Stimulated activated CD4-positive, alpha-beta T cell treated with anti-CD3 and anti-CD28 coated beads, Interleukin-1b, Interleukin-23, amount 100 ng/mL, for 4 hours (primary cell): ENCODE measurements at regions not wholly inside any gene's neighbourhood (a gene's known extent, or its start where the extent isn't known, plus 50 kb on each side); places are given as distances from the start of the nearest gene placed in this dataset.

Experiments
- DNase-seq, 2 donors: peaks; one replicate each; pipeline ENCODE4 v3.0.0-alpha.2; 2020; ENCODE audit warnings: low read depth in 2 of 2

GRCh38 chr15:70556779-70557178 lies 206.6 kb downstream of the UACA start:
- DNase-seq: no peak

DNA sequence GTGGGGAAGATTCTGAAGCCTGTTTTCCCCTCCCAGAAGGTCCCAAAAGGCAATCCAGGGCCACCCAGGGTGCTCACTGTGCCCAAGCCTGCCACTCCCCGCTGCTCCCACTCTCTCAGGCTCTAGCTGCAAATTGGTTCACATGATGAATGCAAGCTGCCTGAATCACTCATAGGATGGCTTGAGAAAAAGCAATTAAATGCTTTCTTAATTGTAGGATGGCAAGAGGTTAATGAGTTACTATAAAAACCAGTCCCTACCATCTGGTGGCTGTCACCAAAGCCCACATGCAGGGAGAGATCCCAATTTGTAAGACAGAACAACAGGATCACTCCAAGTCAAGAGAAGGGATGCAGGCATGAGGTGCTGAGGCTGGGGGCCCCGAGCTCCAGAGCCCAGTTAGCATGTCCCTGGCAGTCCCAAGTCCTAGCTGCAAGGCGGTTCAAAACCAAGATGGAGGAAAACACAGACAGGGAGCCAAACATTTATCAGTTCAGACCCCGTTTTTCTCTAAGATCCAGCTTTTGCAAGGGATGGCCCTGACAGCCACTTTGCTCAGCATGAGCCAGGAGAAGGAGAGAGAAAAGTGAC lies 207.1 kb downstream of the UACA start:
- DNase-seq: no peak

- no peak for DNase-seq
These were observed 207.6 kb downstream of the UACA start for GRCh38 chr15:70555713-70556112.

- DNase-seq: no peak
These were observed 215.4 kb downstream of the UACA start for GRCh38 chr15:70547846-70548487.

DNA sequence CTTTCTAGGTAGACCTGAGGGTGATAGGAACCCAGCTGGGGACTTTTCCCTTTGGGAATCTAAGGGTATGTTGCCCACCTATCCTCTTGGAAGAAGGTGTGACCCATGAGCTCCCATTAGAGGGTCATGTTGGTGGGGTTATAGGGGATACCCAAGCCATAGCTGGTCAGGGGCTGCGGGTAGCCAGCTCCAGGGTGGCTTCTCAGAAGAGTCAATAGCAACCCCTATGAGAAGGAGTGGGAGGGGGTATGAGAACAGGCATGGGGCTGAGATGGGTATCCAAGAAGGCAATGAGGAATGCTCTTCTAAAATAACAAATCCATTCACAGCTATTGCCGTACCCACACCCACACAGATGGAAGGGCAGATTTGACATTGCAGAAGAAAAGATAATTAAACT lies 217.8 kb downstream of the UACA start:
- DNase-seq: no peak

DNA sequence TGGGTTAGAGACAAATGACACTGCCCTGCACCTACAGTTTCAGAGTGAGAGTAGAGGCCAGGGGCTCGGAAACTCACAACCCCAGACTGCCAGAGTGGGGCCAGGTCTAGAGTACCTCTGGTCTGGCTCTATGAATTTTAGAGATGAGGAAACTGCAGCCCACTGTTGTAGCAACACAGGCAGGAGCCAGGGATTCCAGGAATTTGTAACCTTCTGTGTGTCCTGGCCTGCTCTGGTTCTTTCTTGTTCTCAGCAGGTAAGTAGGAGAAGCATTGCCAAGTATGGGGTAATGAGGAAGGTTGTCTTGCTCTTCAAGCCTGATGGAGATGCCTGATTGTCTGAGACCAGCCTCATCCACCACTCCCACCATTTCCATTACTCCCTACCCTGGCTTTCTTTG lies 221.8 kb downstream of the UACA start:
- no peak for DNase-seq

DNA sequence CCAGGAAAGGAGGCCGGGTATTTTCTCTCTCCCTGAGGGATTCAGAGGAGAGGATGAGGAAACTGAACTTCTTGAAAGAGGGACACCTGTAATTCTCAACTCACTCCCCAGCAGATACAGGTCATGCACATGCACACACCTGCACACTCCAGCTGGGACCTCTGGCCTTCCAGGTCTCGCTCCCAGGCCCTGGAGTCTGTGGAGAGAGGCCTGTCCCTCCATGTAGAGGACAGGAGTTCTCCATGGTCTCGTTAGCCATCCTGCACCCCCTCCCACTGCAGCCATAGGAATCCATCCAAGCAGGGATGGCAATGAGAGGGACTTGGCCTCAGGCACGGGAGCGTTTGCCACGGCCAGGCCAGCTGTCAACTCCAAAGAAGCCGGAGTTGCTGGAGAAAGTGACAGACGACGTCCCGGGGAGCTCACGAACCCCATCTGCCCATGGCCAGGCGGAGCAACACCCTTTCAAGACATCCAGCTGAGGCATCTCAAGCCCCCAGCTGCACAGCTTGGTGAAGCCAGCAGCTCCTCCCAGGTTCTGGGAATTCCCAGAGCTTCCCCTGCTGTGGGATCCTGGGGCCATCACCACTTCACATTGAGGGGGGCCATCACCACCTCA lies 223.3 kb downstream of the UACA start:
- DNase-seq: no peak

GRCh38 chr15:70539409-70539808 lies 223.9 kb downstream of the UACA start:
- DNase-seq: no peak

GRCh38 chr15:70538278-70538677 lies 225.1 kb downstream of the UACA start:
- DNase-seq: no peak

GRCh38 chr15:70535955-70536338 lies 227.4 kb downstream of the UACA start:
- DNase-seq: no peak

- no peak for DNase-seq
These were observed 228.0 kb downstream of the UACA start for GRCh38 chr15:70535071-70535954.

- no peak for DNase-seq
These were observed 229.2 kb downstream of the UACA start for GRCh38 chr15:70533931-70534742.

- DNase-seq: no peak
These were observed 230.7 kb downstream of the UACA start for GRCh38 chr15:70532531-70533186.

DNA sequence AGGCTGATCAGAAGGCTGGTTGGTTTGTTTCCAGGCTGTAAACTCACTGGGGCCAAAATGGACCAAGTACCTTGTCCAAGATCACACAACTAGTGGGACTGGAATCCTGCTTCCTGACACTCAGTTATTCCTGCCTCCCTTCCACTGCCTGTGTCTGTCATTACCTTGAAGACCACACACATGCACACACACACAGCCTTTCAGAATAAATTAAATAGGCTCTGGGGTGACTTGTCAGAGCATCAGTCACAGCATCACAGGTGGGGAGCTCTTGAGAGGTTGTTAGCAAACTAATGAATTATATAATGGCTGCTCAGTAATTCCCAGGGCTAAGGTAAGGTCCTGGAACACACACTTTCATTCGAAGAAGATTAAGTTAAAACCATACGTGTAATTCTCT lies 231.8 kb downstream of the UACA start:
- DNase-seq: no peak

- DNase-seq: no peak
These were observed 232.5 kb downstream of the UACA start for GRCh38 chr15:70530906-70531305.

- no peak for DNase-seq
These were observed 232.9 kb downstream of the UACA start for GRCh38 chr15:70530503-70530902.

DNA sequence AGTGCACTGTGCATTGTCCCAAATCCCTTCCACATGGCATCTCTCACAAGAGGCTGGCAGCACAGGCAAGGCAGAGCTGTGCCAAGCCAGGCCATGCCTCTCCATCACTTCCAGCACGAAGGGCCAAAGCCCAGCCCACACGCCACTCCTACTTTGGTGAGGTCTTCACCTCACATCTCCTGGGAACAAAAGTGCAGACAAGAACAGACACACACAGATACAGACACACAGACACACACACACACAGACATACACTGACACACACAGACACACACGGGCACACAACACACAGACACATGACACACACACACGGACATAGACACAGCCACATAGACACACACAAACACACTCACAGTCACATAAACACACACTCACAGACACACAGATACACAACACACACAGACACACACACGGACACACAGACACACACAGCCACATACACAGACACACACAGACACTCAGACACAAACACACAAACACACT lies 233.3 kb downstream of the UACA start:
- DNase-seq: no peak

- DNase-seq: no peak
These were observed 234.5 kb downstream of the UACA start for GRCh38 chr15:70528816-70529215.

DNA sequence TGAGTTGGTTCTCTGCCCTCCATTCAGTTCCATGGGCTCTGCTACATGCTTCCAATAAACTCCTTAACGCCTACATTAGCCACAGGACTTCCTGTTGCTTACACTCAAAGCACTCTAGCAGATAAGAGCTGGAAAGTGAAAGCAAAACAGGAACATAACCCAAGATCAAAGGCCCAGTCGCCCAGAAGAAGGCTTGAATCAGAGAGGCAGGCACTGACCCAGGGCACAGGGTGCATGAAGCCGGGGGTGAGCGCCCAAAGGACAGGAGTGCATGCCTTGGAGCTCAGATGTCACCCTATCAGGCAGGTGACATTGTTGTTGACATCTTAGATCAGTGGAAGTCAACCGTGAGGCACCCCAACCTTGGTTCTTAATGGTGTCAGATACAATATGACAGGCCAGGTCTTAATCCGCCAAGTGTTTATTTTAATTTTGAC lies 235.1 kb downstream of the UACA start:
- DNase-seq: no peak

DNA sequence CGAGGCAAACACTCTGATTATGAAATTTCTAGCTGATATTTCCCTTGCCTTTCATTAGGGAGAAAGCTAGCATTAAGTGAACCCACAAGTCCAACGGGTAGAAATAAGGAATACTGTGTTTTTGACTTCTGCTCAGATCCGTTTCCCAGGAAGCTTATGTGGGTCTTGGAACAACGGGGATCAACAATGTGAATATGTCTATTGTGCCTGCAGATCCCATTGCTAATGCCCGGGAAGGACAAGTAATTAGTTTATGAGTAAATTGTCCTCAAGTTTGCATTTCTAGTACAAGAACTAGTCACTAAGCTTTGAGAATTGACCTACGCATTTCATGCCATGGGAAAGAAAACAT lies 236.4 kb downstream of the UACA start:
- DNase-seq: no peak
